ENCODE measurements at regions not wholly inside any gene's neighbourhood (a gene's known extent, or its start where the extent isn't known, plus 50 kb on each side); places are given as distances from the start of the nearest gene placed in this dataset.
"Not testable (repeated sequence)": the region's sequence is repeated elsewhere in the genome, so short reads cannot be mapped to it uniquely, and the experiment has no call there.

DNA sequence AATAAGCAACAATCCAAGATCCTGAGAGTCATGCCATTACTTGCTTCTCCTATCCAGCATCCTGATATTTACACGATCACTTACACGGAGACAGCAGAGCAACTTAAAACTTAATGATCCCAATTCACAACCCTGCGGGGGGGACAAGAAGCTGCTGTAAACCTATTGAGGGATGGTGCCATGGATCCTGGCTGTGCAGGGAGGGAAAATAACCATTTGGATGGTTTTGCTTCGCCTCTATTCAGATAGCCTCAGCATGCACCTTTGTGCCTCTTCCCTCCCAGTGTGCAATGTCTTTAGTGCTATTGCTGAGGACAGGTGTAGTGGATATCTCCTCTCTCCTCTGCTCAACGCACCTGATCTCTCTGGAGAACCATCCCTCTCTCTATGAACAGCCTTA is 89.7 kb upstream of the PPARGC1A start:
- ChIA-PET CTCF (no interaction called here), POLR2A (no interaction called here)

GRCh38 chr4:23978002-23978401 is 88.2 kb upstream of the PPARGC1A start:
- ChIA-PET POLR2A (no interaction called here), CTCF (interaction anchor here (0.5 to 0.6 kb wide), 2 partner anchors 55 to 300 kb away, joined by 3 read pairs; no protein-coding TSS in a partner anchor)

DNA sequence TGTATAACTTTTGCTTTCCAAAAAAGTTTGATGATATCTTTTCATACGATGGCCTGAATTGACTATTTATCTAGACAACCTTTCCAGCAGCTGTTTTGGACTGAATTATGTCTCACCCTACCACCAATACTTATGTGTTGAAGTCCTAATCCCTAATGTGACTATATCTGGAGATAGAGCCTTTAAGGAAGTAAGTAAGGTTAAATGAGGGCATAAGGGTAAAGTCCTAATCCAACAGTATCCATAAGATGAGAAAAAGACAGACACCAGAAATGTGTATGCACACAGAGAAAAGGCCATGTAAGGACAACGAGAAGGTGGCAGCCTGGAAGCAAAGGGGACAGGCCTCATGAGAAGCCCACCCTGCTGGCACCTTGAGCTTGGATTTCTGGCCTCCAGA is 86.6 kb upstream of the PPARGC1A start:
- POLR2A ChIA-PET: no interaction called here
- CTCF ChIA-PET: no interaction called here

- ChIA-PET POLR2A (no interaction called here), CTCF (no interaction called here)
Measured at GRCh38 chr4:23973308-23973855, 83.5 kb upstream of the PPARGC1A start.

DNA sequence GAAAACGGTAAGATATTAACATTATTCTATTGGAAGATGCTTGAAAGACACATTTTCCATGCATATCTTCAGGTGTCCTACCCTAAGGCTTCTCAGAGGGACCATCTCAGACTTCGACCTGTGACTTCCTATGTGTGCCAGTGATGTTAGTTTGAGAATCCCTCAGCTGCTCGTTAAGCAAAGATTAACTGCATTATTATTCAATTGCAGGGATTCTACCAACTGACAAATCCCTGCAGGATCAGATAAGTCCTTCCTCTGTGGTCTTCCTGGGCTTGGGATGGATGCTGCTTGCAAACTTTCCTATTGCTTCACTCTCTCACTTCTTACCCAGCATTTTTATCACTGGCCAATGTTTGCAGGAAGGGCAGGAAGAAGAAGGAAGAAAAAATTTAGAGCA is 83.0 kb upstream of the PPARGC1A start:
- ChIA-PET CTCF (no interaction called here), POLR2A (no interaction called here)

- POLR2A ChIA-PET: no interaction called here
- CTCF ChIA-PET: no interaction called here
Measured at GRCh38 chr4:23972187-23972586, 82.3 kb upstream of the PPARGC1A start.

GRCh38 chr4:23970201-23970850 is 80.5 kb upstream of the PPARGC1A start:
- POLR2A ChIA-PET: no interaction called here
- CTCF ChIA-PET: no interaction called here

GRCh38 chr4:23969635-23970145 is 79.8 kb upstream of the PPARGC1A start:
- POLR2A ChIA-PET: no interaction called here
- CTCF ChIA-PET: no interaction called here

DNA sequence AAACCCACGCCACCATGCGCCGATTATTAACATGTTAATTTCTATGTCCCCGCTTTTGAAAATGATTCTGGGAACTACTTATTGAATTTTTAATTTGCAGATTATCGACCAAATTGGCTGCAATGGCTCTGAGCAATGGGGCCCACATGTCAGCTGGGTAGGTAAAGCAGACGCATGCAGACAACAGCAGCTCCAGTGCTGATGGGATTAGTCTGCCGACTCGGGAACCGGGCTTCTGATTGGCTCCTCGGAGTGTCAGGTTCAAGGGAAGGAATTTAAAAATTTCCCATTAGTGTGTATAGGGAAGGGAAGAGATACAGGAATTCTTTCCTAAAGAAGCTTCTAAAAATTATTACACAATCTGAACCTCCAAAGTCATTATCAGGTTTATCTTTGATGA is 77.4 kb upstream of the PPARGC1A start:
- ChIA-PET POLR2A (no interaction called here), CTCF (no interaction called here)

- POLR2A ChIA-PET: no interaction called here
Measured at GRCh38 chr4:23966725-23967124, 76.9 kb upstream of the PPARGC1A start.

DNA sequence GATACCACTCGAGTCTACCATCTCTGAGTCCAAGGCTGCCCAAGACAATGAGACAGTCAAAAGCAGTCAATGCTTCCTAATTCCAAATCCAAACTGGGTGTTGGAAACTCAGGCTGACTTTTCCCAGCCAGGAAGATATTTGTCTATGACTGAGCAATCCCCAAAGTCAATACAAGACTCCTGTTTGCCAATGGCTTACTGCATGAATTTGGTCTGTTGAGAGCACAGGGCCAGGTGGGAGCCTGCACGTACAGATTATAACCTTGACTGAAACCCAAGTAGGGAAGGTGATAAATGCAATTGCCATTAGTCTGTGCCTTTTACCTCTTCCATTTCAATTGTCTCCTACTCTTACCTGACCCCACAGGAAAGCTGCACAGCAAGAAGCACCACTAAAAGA is 72.6 kb upstream of the PPARGC1A start:
- CTCF ChIA-PET: no interaction called here
- POLR2A ChIA-PET: no interaction called here

More at GRCh38 chr4:23966725-23967124, 76.9 kb upstream of the PPARGC1A start:
- CTCF ChIA-PET: no interaction called here

DNA sequence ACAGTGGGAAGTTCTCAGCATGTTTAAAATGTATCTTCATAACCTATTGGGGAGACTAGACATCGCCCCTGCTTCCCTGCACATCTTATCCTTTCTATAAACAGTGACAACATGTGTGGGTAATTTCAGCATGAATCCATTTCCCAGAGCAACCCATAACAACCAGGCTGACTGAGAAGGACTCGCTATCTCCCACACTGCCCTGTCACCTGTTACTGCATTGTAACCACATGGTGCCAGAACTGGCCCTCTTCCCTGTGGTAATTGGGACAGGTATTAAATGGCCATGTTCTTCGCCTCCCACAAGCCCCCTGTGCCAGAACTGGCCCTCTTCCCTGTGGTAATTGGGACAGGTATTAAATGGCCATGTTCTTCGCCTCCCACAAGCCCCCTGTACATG is 71.5 kb upstream of the PPARGC1A start:
- CTCF ChIA-PET: not testable (repeated sequence)

DNA sequence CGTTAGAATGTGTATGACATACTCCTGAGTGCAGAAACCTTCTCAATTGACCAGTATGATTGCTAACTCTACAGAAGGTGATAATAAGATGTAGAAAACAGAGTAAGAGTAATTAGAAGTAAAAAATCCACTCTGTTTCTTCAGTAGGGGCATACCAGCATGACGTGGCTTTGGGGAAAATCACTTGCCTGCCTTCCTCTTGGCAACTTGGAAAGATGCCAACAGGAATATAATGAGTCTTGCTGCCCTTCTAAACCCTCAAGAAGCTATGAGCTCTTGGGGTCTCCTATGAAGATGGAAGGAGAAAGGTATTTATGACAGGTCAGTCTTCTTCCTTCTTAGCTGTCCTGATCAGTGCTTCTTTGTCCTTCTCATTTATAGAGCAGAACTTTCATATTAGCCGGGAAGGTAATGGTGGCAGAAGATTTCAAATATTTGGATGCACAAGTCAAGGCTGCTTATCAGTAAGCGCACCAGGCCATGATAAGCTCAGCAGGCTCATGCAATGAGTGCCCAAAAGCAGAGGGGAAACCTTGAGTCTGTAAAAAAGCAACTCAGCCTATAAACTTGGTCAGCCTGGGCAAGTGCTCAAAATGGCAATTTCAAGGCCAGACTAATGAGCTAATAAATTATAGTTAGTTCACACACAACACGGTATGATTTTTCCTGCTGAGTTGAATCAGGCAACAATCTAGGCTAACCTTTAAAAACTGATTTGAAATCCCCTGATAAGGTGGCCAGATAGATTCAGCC is 69.7 kb upstream of the PPARGC1A start:
- ChIA-PET CTCF (no interaction called here), POLR2A (no interaction called here)

More for the DNA sequence above, 71.5 kb upstream of the PPARGC1A start:
- POLR2A ChIA-PET: not testable (repeated sequence)

DNA sequence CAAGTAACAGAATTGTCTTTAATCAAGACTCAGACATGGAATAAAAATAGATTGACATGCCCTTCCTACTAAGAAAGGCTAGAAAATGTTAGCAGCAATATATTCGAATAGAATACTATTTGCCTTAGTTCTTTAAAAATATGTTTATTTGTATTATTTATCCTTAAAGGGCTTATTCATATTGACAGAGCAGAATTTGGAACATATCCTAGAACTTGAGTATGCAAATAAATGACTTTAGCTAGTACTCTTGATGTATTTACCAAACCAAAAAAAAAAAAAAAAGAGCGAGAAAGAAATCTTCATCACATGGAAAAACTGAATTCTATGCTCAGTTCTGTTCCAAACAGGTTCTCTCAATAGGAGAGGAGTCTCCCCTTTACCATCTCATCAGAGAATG is 68.9 kb upstream of the PPARGC1A start:
- ChIA-PET POLR2A (interaction anchor here (0.6 kb wide), 1 partner anchor 358 kb away, joined by 3 read pairs; no protein-coding TSS in a partner anchor), CTCF (no interaction called here)

GRCh38 chr4:23957465-23957864 is 67.6 kb upstream of the PPARGC1A start:
- ChIA-PET CTCF (no interaction called here), POLR2A (no interaction called here)

DNA sequence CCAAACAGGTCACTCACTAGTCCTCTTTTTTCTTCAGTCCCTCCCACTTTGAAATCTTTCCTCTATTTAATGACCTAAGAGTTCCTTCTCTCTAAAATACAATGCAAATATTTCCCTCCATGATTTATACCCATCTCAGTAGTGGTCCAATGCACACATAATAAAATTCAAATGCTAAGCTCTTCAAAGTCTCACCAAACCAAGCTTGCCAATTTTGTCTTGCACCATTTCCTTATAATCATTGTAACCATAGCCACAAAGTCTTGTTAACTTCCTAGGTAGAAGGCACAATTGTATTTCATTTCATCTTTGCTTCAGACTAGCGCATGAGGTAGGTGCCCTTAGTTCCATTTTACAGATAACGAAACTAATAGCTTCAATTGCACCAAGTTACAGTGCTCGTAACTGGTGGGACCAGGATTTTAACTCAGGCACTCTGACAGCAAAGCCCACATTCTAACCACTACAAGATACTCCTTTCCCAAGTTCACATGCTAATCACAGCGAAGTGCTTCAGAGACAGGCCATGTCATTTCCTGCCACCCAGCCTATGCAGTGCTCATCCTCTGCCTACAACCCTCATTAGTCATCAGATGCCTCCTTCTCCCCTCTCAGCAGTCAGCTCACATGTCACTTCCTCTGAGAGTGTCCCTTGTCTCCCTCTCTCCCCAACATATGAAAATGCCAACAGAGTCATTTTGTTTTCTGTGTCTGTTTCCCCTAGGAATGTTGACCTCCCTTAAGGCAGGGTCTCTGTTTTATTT is 66.9 kb upstream of the PPARGC1A start:
- ChIA-PET CTCF (no interaction called here), POLR2A (no interaction called here)

DNA sequence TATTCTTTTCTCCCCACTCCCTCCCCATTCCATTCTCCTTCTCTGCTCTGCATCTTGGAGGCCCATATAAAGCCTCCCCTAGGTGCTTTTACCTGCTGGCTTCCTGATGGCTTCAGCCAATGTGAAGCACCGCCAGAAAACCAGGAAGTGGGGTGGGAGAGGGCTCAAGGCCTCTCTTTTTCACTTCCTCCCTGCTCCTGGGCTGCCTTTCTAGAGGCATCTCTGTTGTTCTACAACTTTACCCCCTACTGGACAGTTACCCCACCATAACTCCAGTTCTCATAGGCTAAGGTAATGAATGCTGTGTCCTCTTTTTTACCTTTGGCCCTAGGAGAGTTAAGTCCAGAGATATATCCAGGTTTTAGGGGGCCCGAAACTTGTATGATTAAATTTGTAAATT is 62.4 kb upstream of the PPARGC1A start:
- ChIA-PET CTCF (no interaction called here), POLR2A (no interaction called here)

- CTCF ChIA-PET: no interaction called here
- POLR2A ChIA-PET: no interaction called here
Measured at GRCh38 chr4:23947826-23948225, 58.0 kb upstream of the PPARGC1A start.

DNA sequence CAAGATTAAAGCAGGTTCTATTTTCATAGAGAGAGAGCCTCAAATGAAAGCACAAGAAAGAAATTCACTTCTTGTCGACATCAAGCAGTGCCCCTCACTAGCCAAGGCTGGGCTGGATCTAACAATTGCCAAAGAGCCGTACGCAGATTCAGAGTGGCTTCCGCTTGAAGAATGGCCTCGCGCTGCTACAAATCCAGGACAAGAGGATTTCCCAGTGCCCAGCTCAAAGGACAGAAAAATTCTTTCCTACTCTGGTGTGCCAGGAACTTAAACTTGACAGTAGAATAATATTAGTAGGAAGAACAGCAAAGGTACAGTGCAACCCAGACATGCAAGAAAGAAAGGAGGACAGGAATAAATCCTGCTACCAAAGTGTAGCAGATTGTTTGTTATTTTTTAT is 56.5 kb upstream of the PPARGC1A start:
- CTCF ChIA-PET: no interaction called here
- POLR2A ChIA-PET: no interaction called here

DNA sequence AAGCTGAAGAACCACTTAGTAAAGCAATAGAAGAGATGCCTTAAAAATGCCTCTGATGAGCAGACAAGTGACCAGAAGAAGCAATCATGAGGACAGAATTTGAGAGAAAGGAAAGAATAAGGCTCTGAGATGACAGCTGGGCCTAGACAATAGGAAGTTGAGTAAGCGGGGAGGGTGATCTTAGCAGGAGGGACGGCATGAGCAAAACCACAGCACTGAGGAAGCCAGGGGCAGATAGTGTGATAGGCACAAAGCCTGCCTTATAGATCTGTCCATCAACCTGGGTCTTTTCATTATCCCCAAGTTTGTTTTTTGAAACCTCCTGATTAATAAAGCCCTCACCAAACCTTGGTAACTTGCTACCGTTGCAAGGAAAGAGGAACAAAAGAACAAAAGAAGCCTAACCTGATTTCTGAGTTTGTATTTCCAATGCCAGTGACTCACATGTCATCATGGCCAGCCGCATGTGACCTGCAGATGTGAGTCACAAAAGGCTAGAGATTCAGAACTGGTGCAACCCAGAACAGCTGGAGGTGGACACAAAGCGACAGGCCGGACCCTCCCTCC is 55.7 kb upstream of the PPARGC1A start:
- POLR2A ChIA-PET: no interaction called here

More for the DNA sequence above, 55.7 kb upstream of the PPARGC1A start:
- CTCF ChIA-PET: no interaction called here

All from activated CD8-positive, alpha-beta memory T cell treated with anti-CD3 and anti-CD28 coated beads for 36 hours (primary cell).